GM21737 (cell line): ENCODE measurements at regions not wholly inside any gene's neighbourhood (a gene's known extent, or its start where the extent isn't known, plus 50 kb on each side); places are given as distances from the start of the nearest gene placed in this dataset.
"Not testable (repeated sequence)": the region's sequence is repeated elsewhere in the genome, so short reads cannot be mapped to it uniquely, and the experiment has no call there.

ENCODE experiments used
- ATAC-seq: cut with Tn5 transposase; IDR thresholded peaks from one replicate; pipeline ENCODE4 v1.9.1; 2021; ENCODE audit warnings: mild to moderate bottlenecking, moderate library complexity; ENCODE audit not compliant: unreplicated experiment

DNA sequence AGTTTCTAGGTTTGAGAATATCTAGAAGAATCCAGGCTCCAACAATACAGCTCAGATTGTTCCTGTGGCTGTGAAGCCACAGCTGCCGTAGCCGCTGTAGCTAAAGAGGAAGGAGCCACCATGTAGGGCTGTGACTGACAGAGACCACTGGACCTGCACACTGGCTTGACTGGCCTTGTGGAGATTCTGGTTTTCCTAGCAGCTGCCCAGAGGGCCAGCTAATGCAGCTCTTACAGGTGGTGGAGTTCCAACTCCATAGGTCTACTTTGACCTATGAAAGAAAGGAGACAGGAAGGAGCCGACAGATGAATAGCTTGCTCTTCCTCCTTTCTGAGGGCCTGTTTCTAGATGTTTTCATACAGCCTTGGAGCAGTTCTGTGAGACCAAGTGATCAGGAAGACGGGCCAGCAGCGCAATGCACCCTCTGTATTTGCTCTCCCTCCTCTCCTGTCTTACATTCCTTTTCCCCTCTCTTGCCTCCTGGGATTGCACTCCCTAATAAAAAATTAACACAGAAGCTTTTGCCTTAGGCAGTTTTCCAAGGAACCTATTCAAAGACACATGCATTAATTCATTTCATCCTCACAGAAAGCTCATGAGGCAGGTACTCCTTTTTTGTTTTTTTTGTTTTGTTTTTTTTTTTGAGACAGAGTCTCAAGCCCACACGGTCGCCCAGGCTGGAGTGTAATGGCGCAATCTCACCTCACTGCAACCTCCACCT is 51.8 kb upstream of the MYB start:
- ATAC-seq = peak; percentile 47

- peak; percentile 91 for ATAC-seq
These were observed 52.7 kb upstream of the MYB start for GRCh38 chr6:135128268-135128914.

- no peak for ATAC-seq
These were observed 54.4 kb upstream of the MYB start for GRCh38 chr6:135126729-135127128.

DNA sequence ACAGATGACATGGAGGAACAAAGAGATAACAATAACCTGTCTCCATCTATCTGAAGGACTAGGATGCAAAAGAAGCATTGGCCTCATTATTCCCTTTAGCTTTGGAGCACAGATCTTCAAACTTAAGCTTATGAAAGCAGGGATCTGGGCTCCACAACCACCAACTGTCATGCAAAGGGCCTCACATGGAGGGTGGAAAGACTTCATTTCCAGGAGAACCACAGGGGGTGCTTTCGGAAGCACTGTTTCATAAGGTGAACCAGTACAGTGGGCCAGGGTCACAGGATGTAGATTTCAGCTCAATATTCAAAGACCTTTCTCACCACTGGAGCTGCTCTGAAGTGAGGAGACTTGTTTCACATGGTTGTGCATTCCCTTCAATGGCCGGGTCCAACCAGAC is 55.1 kb upstream of the MYB start:
- no peak for ATAC-seq

DNA sequence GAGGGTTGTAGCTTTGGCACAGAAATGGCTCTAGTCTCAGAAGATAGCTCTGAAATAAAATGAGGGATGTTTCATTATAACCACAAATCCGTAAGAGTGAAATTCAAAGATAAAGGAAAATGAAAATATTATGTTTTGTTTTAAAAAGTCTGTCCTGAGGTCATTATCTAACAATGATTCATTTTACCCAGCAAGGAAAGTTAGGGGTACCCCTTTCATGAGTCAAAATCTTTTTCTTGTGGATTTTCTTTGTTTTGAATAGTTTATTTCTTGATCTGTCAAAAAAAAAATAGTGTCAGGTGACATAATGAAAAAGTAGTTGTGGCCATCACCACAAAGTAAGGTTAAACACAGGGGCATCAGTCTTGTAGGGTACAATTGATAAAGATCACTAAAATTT is 59.7 kb upstream of the MYB start:
- ATAC-seq = no peak

GRCh38 chr6:135118134-135118730 is 62.9 kb upstream of the MYB start:
- ATAC-seq = no peak

- ATAC-seq = no peak
These were observed 62.9 kb upstream of the HBS1L start for GRCh38 chr6:135117413-135117968.

DNA sequence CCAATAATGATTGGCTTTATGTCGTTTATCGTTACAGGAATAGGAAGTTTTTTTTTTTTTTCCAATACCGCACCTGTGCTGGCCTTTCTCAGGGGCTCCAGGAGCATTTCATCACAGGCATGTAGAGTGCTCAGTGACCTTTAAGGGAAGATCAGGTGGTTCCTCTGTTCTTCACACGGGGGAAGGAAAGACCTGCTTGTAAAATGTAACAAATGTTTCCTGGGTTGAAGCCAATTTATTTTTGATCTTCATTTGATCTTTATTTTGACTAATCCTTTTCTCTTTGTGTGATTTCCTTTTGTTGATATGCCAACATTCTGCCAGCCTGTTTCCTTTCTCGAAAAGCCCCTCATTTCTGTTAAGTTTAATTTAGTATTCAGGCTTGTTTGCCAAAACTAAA is 61.9 kb upstream of the HBS1L start:
- ATAC-seq = no peak

DNA sequence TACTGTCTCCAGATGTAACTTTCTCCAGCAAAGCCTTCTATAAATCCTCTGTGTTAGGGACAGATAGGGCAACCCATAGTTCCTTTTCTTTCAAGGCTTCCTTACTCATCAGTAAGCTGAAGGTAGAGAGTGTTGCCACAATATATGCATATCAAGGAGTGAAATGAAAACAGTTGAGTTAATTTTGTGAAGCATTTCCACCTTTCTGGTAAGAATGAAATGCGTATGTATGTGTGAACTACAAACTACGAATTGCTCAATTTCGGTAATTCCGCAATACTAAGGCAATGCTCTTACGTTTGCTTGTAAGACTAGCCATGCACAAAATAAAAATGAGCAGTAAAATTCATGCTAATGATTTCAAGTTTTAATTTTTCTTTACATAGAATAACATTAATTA is 61.2 kb upstream of the HBS1L start:
- ATAC-seq = no peak

GRCh38 chr6:135115411-135115810 is 60.8 kb upstream of the HBS1L start:
- ATAC-seq = no peak

DNA sequence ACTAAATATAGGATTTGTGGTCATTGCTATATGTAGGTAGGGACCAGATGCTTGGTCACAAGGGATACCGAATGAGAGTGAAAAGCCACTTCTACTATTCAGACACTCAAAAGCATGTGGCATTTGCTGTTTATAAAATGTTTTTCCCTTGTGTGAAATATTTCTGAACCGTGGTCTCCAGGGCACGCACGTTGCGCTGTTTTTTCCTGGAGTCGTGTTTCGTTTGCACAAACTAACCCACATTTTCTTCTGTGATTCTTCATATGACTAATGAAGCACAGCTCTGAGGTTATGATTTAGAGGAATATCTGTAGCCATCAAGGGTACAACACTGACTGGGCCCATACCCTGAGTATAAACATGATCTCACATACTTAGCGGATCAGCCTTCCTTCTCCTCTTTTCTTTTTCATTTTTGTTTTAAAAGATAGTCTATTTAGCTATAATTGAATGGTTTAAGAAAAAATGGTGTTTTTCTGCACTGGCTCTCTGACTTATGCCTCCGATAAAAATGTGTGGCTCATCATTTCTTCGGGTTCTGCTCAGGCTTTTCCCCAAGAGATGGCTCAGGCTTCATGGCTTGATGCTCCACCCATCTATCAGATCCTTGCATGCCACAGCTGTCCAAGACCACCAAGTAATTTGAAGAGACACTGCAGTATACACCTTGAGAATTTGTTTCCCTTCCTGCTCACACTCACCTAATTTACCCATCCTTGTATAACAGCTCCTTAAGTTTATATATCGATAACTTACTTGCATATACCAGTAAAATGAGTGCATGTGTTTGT is 59.9 kb upstream of the HBS1L start:
- ATAC-seq = peak; percentile 52

DNA sequence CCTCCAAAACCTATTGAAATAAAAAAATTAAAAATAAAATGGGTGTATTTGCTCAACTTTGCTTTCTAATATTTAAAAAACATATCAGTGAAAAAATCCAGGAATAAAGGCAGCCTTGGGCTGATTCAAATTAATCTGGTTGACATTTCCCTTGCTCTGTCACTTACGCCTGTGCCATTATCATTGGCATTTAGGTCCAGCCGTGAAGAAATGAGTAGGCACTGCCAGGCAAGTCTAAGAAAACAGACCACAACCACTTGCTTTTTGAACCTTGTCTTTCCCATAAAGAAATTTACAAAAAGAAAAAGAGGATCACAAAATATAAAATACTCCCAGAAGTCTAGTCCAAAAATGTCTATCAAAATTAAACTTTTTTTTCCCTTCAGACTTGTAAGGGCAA is 59.2 kb upstream of the HBS1L start:
- ATAC-seq = no peak

DNA sequence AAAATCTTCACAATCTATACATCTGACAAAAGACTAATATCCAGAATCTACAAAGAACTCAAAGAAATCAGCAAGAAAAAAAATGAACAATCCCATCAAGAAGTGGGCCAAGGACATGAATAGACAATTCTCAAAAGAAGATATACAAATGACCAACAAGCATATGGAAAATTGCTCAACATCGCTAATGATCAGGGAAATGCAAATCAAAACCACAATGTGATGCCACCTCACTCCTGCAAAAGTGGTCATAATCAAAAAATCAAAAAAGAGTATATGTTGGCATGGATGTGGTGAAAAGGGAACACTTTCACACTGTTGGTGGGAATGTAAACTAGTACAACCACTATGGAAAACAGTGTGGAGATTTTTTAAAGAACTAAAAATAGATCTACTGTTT is 58.3 kb upstream of the HBS1L start:
- not testable (repeated sequence) for ATAC-seq

DNA sequence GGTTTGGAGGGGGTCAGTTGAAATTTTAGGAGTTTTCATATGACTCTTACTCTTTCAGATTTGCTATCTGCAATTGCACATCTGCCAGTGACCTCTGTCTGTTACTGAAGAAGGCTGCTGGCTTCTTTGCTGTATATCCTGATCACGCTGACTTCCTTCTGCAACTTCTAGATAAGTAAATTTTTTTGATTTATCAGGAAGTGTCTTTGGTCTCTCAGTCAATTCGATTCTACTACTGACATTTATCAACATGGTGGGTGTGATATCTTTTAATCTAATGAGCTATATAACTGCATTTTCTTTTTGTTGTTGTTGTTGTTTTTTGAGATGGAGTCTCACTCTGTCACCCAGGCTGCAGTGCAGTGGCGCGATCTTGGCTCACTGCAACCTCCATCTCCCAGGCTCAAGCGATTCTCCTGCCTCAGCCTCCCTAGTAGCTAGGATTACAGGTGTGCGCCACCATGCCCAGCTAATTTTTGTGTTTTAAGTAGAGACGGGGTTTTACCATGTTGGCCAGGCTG is 55.7 kb upstream of the HBS1L start:
- ATAC-seq = not testable (repeated sequence)

GRCh38 chr6:135109761-135110160 is 55.1 kb upstream of the HBS1L start:
- no peak for ATAC-seq

- no peak for ATAC-seq
These were observed 54.1 kb upstream of the HBS1L start for GRCh38 chr6:135108692-135109091.

DNA sequence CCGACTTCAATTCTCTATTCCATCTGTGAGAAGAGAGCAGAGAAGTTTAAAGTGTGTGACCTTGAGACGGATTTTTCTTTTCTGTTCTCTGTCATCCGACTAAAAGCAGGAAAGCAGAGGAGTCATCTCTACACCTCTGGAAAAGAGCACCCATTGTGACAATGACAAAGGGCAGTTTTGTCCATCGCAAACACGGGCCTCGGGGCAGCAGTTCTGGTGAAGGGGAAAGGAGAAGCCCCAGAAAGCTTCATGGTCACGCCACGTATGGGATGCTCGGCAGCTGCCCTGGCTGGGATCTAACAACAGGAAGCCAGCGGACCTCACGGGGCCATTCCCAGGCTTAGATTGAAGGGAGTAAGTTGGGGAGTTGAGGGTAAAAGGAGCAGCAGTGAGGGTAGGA is 52.0 kb upstream of the HBS1L start:
- ATAC-seq = no peak

GRCh38 chr6:135105710-135106109 is 51.1 kb upstream of the HBS1L start:
- no peak for ATAC-seq

GRCh38 chr6:135105299-135105698 is 50.7 kb upstream of the HBS1L start:
- no peak for ATAC-seq
